ENCODE measurements at regions not wholly inside any gene's neighbourhood (a gene's known extent, or its start where the extent isn't known, plus 50 kb on each side); places are given as distances from the start of the nearest gene placed in this dataset.
"Not testable (repeated sequence)": the region's sequence is repeated elsewhere in the genome, so short reads cannot be mapped to it uniquely, and the experiment has no call there.

GRCh38 chr7:13631207-13632049 lies 358.0 kb downstream of the ETV1 start:
- DNase-seq = not testable (repeated sequence)

- no peak for DNase-seq
Observed at GRCh38 chr7:13633857-13634256, 355.6 kb downstream of the ETV1 start.

- DNase-seq = no peak
Observed at GRCh38 chr7:13639396-13639795, 350.1 kb downstream of the ETV1 start.

GRCh38 chr7:13641714-13642113 lies 347.8 kb downstream of the ETV1 start:
- DNase-seq = no peak

GRCh38 chr7:13651167-13651566 lies 338.3 kb downstream of the ETV1 start:
- DNase-seq = no peak

GRCh38 chr7:13656330-13656729 lies 333.1 kb downstream of the ETV1 start:
- no peak for DNase-seq

- no peak for DNase-seq
Observed at GRCh38 chr7:13673290-13673689, 316.2 kb downstream of the ETV1 start.

- no peak for DNase-seq
Observed at GRCh38 chr7:13682626-13683025, 306.8 kb downstream of the ETV1 start.

- no peak for DNase-seq
Observed at GRCh38 chr7:13687500-13687899, 302.0 kb downstream of the ETV1 start.

GRCh38 chr7:13692548-13692947 lies 296.9 kb downstream of the ETV1 start:
- DNase-seq = no peak

GRCh38 chr7:13702251-13702650 lies 287.2 kb downstream of the ETV1 start:
- no peak for DNase-seq

- DNase-seq = no peak
Observed at GRCh38 chr7:13708670-13709069, 280.8 kb downstream of the ETV1 start.

GRCh38 chr7:13713092-13713491 lies 276.4 kb downstream of the ETV1 start:
- DNase-seq = no peak

- DNase-seq = no peak
Observed at GRCh38 chr7:13715534-13715933, 273.9 kb downstream of the ETV1 start.

- DNase-seq = no peak
Observed at GRCh38 chr7:13717031-13717430, 272.4 kb downstream of the ETV1 start.

- DNase-seq = no peak
Observed at GRCh38 chr7:13724191-13724976, 265.1 kb downstream of the ETV1 start.

GRCh38 chr7:13724977-13725566 lies 264.4 kb downstream of the ETV1 start:
- DNase-seq = no peak

- no peak for DNase-seq
Observed at GRCh38 chr7:13725591-13725990, 263.9 kb downstream of the ETV1 start.

GRCh38 chr7:13727279-13727678 lies 262.2 kb downstream of the ETV1 start:
- DNase-seq = no peak

- DNase-seq = no peak
Observed at GRCh38 chr7:13727751-13728150, 261.7 kb downstream of the ETV1 start.

GRCh38 chr7:13728430-13728829 lies 261.0 kb downstream of the ETV1 start:
- DNase-seq = not testable (repeated sequence)

- no peak for DNase-seq
Observed at GRCh38 chr7:13731643-13732042, 257.8 kb downstream of the ETV1 start.

GRCh38 chr7:13737563-13737962 lies 251.9 kb downstream of the ETV1 start:
- no peak for DNase-seq

- DNase-seq = no peak
Observed at GRCh38 chr7:13742126-13742525, 247.3 kb downstream of the ETV1 start.

All from stimulated activated CD4-positive, alpha-beta T cell treated with anti-CD3 and anti-CD28 coated beads, Interleukin-1b, Interleukin-23, amount 100 ng/mL, for 48 hours (primary cell).